Activated B cell treated with CpG ODN at 0.5 μM for 24 hours (primary cell): ENCODE measurements at regions not wholly inside any gene's neighbourhood (a gene's known extent, or its start where the extent isn't known, plus 50 kb on each side); places are given as distances from the start of the nearest gene placed in this dataset.

Experiments
- ATAC-seq: fragments of 200-7000 bp; cut with Tn5 transposase; one replicate; pipeline ENCODE4 v1.10.0; 2021; ENCODE audit warnings: low read depth, mild to moderate bottlenecking, moderate library complexity
- CTCF ChIA-PET: fragments of 350-600 bp; sonication (Branson Sonifier 250); formaldehyde crosslinking; loops from one replicate; lab custom pipeline; 2021; ENCODE audit warnings: antibody characterized with exemption; lab: Charles Lee
- POLR2A ChIA-PET: fragments of 350-600 bp; sonication (Branson Sonifier 250); formaldehyde crosslinking; loops from one replicate; lab custom pipeline; 2021; ENCODE audit warnings: antibody characterized with exemption; lab: Charles Lee
- DNase-seq: peaks from one replicate; pipeline ENCODE4 v3.0.0; 2022
- H3K27ac Mint-ChIP-seq: one replicate; pipeline ENCODE4 v1.8.0; 2020; ENCODE audit warnings: mixed read lengths
- H3K27me3 Mint-ChIP-seq: one replicate; pipeline ENCODE4 v1.8.0; 2021; ENCODE audit warnings: mixed read lengths
- H3K36me3 Mint-ChIP-seq: one replicate; pipeline ENCODE4 v1.8.0; 2021; ENCODE audit warnings: low read depth, mixed read lengths
- H3K4me1 Mint-ChIP-seq: one replicate; pipeline ENCODE4 v1.8.0; 2021; ENCODE audit warnings: mixed read lengths
- H3K4me3 Mint-ChIP-seq: one replicate; pipeline ENCODE4 v1.8.0; 2020; ENCODE audit warnings: mild to moderate bottlenecking, mixed read lengths
- H3K9me3 Mint-ChIP-seq: one replicate; pipeline ENCODE4 v1.8.0; 2020; ENCODE audit warnings: mixed read lengths
- intact Hi-C: fragments of 100-400 bp; cut with micrococcal nuclease; formaldehyde crosslinking; loops from one replicate; pipeline ENCODE4 v1.15.1; 2024
- TF ChIP-seq, protein P1 (sequence below): fragments of 200-600 bp; IDR thresholded peaks from one replicate; pipeline ENCODE4 v1.8.0; 2022; ENCODE audit warnings: antibody characterized with exemption, mild to moderate bottlenecking

- Mint-ChIP-seq H3K4me1 (no peaks in the 10 kb centered on the region), H3K9me3 (no peaks in the 10 kb centered on the region), H3K27ac (no peak overlapping the region), H3K27me3 (peaks cover 4% of the 10 kb centered on the region), H3K4me3 (no peak overlapping the region), H3K36me3 (no peaks in the 10 kb centered on the region)
- DNase-seq = no peak
- intact Hi-C loops = no loop called here
- CTCF ChIA-PET = no interaction called here
- TF ChIP-seq, protein P1, sequence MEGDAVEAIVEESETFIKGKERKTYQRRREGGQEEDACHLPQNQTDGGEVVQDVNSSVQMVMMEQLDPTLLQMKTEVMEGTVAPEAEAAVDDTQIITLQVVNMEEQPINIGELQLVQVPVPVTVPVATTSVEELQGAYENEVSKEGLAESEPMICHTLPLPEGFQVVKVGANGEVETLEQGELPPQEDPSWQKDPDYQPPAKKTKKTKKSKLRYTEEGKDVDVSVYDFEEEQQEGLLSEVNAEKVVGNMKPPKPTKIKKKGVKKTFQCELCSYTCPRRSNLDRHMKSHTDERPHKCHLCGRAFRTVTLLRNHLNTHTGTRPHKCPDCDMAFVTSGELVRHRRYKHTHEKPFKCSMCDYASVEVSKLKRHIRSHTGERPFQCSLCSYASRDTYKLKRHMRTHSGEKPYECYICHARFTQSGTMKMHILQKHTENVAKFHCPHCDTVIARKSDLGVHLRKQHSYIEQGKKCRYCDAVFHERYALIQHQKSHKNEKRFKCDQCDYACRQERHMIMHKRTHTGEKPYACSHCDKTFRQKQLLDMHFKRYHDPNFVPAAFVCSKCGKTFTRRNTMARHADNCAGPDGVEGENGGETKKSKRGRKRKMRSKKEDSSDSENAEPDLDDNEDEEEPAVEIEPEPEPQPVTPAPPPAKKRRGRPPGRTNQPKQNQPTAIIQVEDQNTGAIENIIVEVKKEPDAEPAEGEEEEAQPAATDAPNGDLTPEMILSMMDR = no peak
- no peak for ATAC-seq
- POLR2A ChIA-PET = no interaction called here
These were observed 76.2 kb upstream of the NEURL1B start for GRCh38 chr5:172564883-172565282.

- intact Hi-C loops = no loop called here
- Mint-ChIP-seq H3K27me3 (peaks cover 8% of the 10 kb centered on the region), H3K4me3 (no peak overlapping the region), H3K27ac (no peak overlapping the region), H3K36me3 (no peaks in the 10 kb centered on the region), H3K9me3 (no peaks in the 10 kb centered on the region), H3K4me1 (no peaks in the 10 kb centered on the region)
- CTCF ChIA-PET = no interaction called here
- POLR2A ChIA-PET = no interaction called here
- TF ChIP-seq, protein P1 = no peak
- DNase-seq = no peak
- ATAC-seq = no peak
These were observed 76.9 kb upstream of the NEURL1B start for GRCh38 chr5:172564188-172564587.

- DNase-seq (no peak), ATAC-seq (no peak)
- Mint-ChIP-seq H3K4me1 (no peaks in the 10 kb centered on the region), H3K27me3 (peaks cover 11% of the 10 kb centered on the region), H3K27ac (no peak overlapping the region), H3K36me3 (no peaks in the 10 kb centered on the region), H3K4me3 (no peak overlapping the region), H3K9me3 (no peaks in the 10 kb centered on the region)
- ChIA-PET POLR2A (no interaction called here), CTCF (no interaction called here)
- intact Hi-C loops = no loop called here
- TF ChIP-seq, protein P1 = no peak
These were observed 78.6 kb upstream of the NEURL1B start for GRCh38 chr5:172562443-172562842.

- POLR2A ChIA-PET = no interaction called here
- no peaks in the 10 kb centered on the region for H3K36me3 Mint-ChIP-seq
These were observed 79.9 kb upstream of the NEURL1B start for GRCh38 chr5:172561151-172561550.

GRCh38 chr5:172559004-172559932 lies 81.8 kb upstream of the NEURL1B start:
- no peak for ATAC-seq
- ChIA-PET POLR2A (no interaction called here), CTCF (no interaction called here)
- H3K27me3 Mint-ChIP-seq = peaks cover 11% of the 10 kb centered on the region
- H3K36me3 Mint-ChIP-seq = no peaks in the 10 kb centered on the region
- H3K27ac Mint-ChIP-seq = no peak overlapping the region
- intact Hi-C loops = no loop called here
- no peak overlapping the region for H3K4me3 Mint-ChIP-seq
- H3K9me3 Mint-ChIP-seq = no peaks in the 10 kb centered on the region
- H3K4me1 Mint-ChIP-seq = no peaks in the 10 kb centered on the region
- TF ChIP-seq, protein P1 = no peak
- DNase-seq = no peak

More at GRCh38 chr5:172561151-172561550, 79.9 kb upstream of the NEURL1B start:
- intact Hi-C loops = no loop called here
- CTCF ChIA-PET = no interaction called here
- ATAC-seq (no peak), DNase-seq (no peak)
- no peak overlapping the region for H3K27ac Mint-ChIP-seq
- TF ChIP-seq, protein P1 = no peak
- no peaks in the 10 kb centered on the region for H3K9me3 Mint-ChIP-seq
- H3K27me3 Mint-ChIP-seq = peaks cover 11% of the 10 kb centered on the region
- no peaks in the 10 kb centered on the region for H3K4me1 Mint-ChIP-seq
- H3K4me3 Mint-ChIP-seq = no peak overlapping the region
